Trophoblast cell (in vitro differentiated cells and primary cell): ENCODE measurements at regions not wholly inside any gene's neighbourhood (a gene's known extent, or its start where the extent isn't known, plus 50 kb on each side); places are given as distances from the start of the nearest gene placed in this dataset.

Source experiments
- DNase-seq, 2 donors: peaks; one replicate each; pipeline ENCODE4 v3.0.0-alpha.2; 2016
- H2AFZ ChIP-seq: 2 replicates; pipeline ENCODE4 v1.6.1; 2013; ENCODE audit warnings: low read length, moderate library complexity, mild to moderate bottlenecking; ENCODE audit not compliant: insufficient read depth, poor library complexity
- H2AK5ac ChIP-seq: 2 replicates; pipeline ENCODE4 v1.6.1; 2013; ENCODE audit warnings: mild to moderate bottlenecking, low read length
- H2BK120ac ChIP-seq: 2 replicates; pipeline ENCODE4 v1.6.1; 2013; ENCODE audit warnings: low read length, mild to moderate bottlenecking, moderate library complexity; ENCODE audit not compliant: insufficient read depth, poor library complexity
- H2BK12ac ChIP-seq: 2 replicates; pipeline ENCODE4 v1.6.1; 2013; ENCODE audit warnings: mild to moderate bottlenecking, low read length, moderate library complexity
- H2BK5ac ChIP-seq: 2 replicates; pipeline ENCODE4 v1.6.1; 2013; ENCODE audit warnings: low read length, low read depth, moderate library complexity, mild to moderate bottlenecking; ENCODE audit not compliant: poor library complexity
- H3K14ac ChIP-seq: 2 replicates; pipeline ENCODE4 v1.6.1; 2013; ENCODE audit warnings: mild to moderate bottlenecking, low read length
- H3K18ac ChIP-seq: 2 replicates; pipeline ENCODE4 v1.6.1; 2013; ENCODE audit warnings: mild to moderate bottlenecking, low read length
- H3K23ac ChIP-seq: 2 replicates; pipeline ENCODE4 v1.6.1; 2013; ENCODE audit warnings: low read length
- H3K27ac ChIP-seq: 2 replicates; pipeline ENCODE4 v1.5.1; 2013; ENCODE audit warnings: low read depth, mild to moderate bottlenecking, inconsistent platforms, low read length, moderate library complexity
- H3K27me3 ChIP-seq: 2 replicates; pipeline ENCODE4 v1.6.1; 2013; ENCODE audit warnings: inconsistent platforms, mild to moderate bottlenecking, low read length, moderate library complexity; ENCODE audit not compliant: insufficient read depth
- H3K36me3 ChIP-seq, 2 experiments: 1 replicate in 1 of 2; 2 replicates in 1 of 2; pipeline ENCODE4 v1.6.1; 2013; ENCODE audit warnings: low read length in 2 of 2, mild to moderate bottlenecking in 2 of 2, moderate library complexity in 1 of 2; ENCODE audit not compliant: insufficient read depth in 2 of 2, control insufficient read depth in 1 of 2
- H3K4ac ChIP-seq: 2 replicates; pipeline ENCODE4 v1.6.1; 2013; ENCODE audit warnings: low read depth, mild to moderate bottlenecking, low read length, moderate library complexity
- H3K4me1 ChIP-seq, 2 experiments: 1 replicate in 1 of 2; 2 replicates in 1 of 2; pipeline ENCODE4 v1.6.1; 2013; ENCODE audit warnings: low read length in 2 of 2, mild to moderate bottlenecking in 2 of 2, moderate library complexity in 1 of 2; ENCODE audit not compliant: insufficient read depth in 2 of 2, control insufficient read depth in 1 of 2
- H3K4me2 ChIP-seq: 2 replicates; pipeline ENCODE4 v1.6.1; 2013; ENCODE audit warnings: inconsistent platforms, mild to moderate bottlenecking, low read length, moderate library complexity
- H3K4me3 ChIP-seq: 2 replicates; pipeline ENCODE4 v1.5.1; 2013; ENCODE audit warnings: mild to moderate bottlenecking, low read depth, low read length, inconsistent platforms
- H3K79me1 ChIP-seq: one replicate; pipeline ENCODE4 v1.6.1; 2013; ENCODE audit warnings: low read length
- H3K79me2 ChIP-seq: 2 replicates; pipeline ENCODE4 v1.6.1; 2013; ENCODE audit warnings: low read length, mild to moderate bottlenecking; ENCODE audit not compliant: control insufficient read depth, insufficient read depth, poor library complexity
- H3K9ac ChIP-seq: 2 replicates; pipeline ENCODE4 v1.6.1; 2013; ENCODE audit warnings: mild to moderate bottlenecking, low read length
- H3K9me3 ChIP-seq: 2 replicates; pipeline ENCODE4 v1.6.1; 2013; ENCODE audit warnings: low read depth, mild to moderate bottlenecking, control low read depth, inconsistent platforms, low read length; ENCODE audit not compliant: insufficient read depth
- H4K12ac ChIP-seq: 2 replicates; pipeline ENCODE4 v1.6.1; 2013; ENCODE audit warnings: low read depth, mild to moderate bottlenecking, low read length, moderate library complexity
- H4K8ac ChIP-seq: 2 replicates; pipeline ENCODE4 v1.6.1; 2013; ENCODE audit warnings: low read depth, mild to moderate bottlenecking, low read length, moderate library complexity
- H4K91ac ChIP-seq: one replicate; pipeline ENCODE4 v1.6.1; 2013; ENCODE audit warnings: low read depth, mild to moderate bottlenecking, low read length, moderate library complexity
- WGBS: extraction: QIAGEN DNeasy Blood & Tissue Kit; methylation state at CpG from one replicate; pipeline ENCODE4 v1.1.7; 2013; ENCODE audit warnings: missing lambda C conversion rate; ENCODE audit not compliant: insufficient read length, insufficient coverage; ENCODE audit errors: extremely low coverage; 5-methylcytosine and 5-hydroxymethylcytosine counted together

DNA sequence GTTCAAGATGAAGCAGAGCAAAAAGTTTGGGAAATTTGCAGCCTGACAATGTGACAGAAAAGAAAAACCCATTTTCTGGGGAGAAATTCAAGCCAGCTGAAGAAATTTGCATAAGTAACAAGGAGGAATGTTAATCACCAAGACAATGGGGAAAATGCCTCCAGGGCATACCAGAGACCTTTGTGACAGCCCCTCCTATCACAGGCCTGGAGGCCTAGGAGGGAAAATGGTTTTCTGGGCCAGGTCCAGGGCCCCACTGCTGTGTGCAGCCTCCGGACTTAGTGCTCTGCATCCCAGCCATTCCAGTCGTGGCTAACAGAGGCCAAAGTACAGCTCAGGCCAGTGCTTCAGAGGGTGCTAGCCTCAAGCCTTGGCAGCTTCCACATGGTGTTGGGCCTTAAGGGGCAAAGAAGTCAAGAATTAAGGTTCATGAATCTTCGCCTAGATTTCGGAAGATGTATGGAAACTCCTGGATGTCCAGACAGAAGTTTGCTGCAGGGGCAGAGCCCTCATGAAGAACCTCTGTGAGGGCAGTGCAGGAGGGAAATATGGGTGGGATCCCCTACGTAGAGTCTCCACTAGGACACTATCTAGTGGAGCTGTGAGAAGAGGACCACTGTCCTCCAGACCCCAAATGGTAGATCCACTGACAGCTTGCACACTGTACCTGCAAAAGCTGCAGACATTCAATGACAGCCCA, 314.1 kb upstream of the TRIB2 start:
- WGBS, result no CpG with 5 or more reads among the region's 5 CpGs

DNA sequence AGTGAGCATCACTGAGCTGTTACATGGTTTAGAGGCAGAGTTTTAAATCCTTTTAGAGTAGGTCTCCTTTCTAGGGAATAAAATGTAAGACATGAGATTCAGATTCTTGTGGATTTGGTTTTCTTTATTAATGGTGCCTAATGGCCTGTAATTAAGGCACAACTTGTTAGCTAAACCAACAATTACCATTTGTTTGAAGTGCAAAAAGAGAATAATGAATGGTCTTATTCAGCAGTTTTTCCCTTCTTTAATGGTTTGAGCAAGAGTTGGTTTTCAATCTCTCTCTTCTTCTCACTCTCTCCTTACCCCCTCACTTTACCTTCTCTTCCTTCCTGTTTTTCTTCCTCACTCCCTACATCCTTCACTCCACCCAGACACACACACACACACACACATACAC, 312.2 kb upstream of the TRIB2 start:
- Histone ChIP-seq H3K4me3 (no peak overlapping the region), H3K4me2 (no peak overlapping the region), H2AFZ (no peak overlapping the region), H4K12ac (no peak overlapping the region), H3K4me1 (peaks cover 0 to 3% of the 10 kb centered on the region in 2 experiments), H3K9ac (no peak overlapping the region), H3K79me1 (no peaks in the 10 kb centered on the region), H3K27ac (no peak overlapping the region), H2AK5ac (no peak overlapping the region), H3K9me3 (peaks cover 5% of the 10 kb centered on the region), H3K18ac (no peak overlapping the region), H3K79me2 (no peaks in the 10 kb centered on the region), H2BK12ac (no peak overlapping the region), H3K14ac (no peak overlapping the region), H2BK120ac (no peak overlapping the region), H3K23ac (no peak overlapping the region), H2BK5ac (no peak overlapping the region), H3K4ac (no peak overlapping the region), H4K8ac (no peak overlapping the region), H3K36me3 (no peaks in the 10 kb centered on the region), H3K27me3 (no peaks in the 10 kb centered on the region), H4K91ac (no peak overlapping the region)
- DNase-seq, result no peak

More for the DNA sequence above, 314.1 kb upstream of the TRIB2 start:
- H3K18ac ChIP-seq, result no peak overlapping the region
- H4K12ac ChIP-seq, result no peak overlapping the region
- H3K36me3 ChIP-seq, result no peaks in the 10 kb centered on the region
- H2BK5ac ChIP-seq, result no peak overlapping the region
- no peak overlapping the region for H3K4ac ChIP-seq
- H3K79me2 ChIP-seq, result no peaks in the 10 kb centered on the region
- H2BK120ac ChIP-seq, result no peak overlapping the region
- no peak overlapping the region for H3K4me3 ChIP-seq
- H3K4me1 ChIP-seq, result peaks cover 0 to 6% of the 10 kb centered on the region in 2 experiments
- H3K9ac ChIP-seq, result no peak overlapping the region
- H2AFZ ChIP-seq, result no peak overlapping the region
- no peak overlapping the region for H3K14ac ChIP-seq
- DNase-seq, result no peak
- H3K79me1 ChIP-seq, result no peaks in the 10 kb centered on the region
- H3K27me3 ChIP-seq, result no peaks in the 10 kb centered on the region
- no peak overlapping the region for H3K23ac ChIP-seq
- no peak overlapping the region for H2AK5ac ChIP-seq
- H4K8ac ChIP-seq, result no peak overlapping the region
- no peak overlapping the region for H4K91ac ChIP-seq
- no peak overlapping the region for H3K4me2 ChIP-seq
- H3K27ac ChIP-seq, result no peak overlapping the region
- peaks cover 5% of the 10 kb centered on the region for H3K9me3 ChIP-seq
- no peak overlapping the region for H2BK12ac ChIP-seq

DNA sequence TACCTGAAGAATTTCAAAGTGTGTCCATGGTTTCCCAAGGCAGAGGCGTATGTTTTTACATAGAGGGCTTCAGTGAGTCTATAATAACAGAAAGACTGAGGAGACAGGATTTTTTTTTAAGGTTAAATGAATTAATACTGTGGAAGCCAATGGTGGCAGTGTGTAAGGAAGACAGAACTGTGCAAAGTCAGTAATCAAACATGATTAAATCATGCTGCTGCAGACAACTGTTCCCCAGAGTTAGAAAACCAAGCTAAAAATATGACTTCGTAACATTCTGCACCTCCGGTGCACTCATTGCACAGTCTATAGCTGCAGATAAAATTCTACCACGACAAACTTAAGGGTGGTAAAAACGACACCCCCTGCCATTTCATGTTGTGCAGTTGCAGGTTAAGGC, 309.6 kb upstream of the TRIB2 start:
- H3K9ac ChIP-seq, result no peak overlapping the region
- H3K23ac ChIP-seq, result no peak overlapping the region
- no peaks in the 10 kb centered on the region for H3K4me1 ChIP-seq
- no peak overlapping the region for H2AFZ ChIP-seq
- H3K14ac ChIP-seq, result no peak overlapping the region
- no peaks in the 10 kb centered on the region for H3K36me3 ChIP-seq
- H3K4ac ChIP-seq, result no peak overlapping the region
- H4K8ac ChIP-seq, result no peak overlapping the region
- no CpG with 5 or more reads among the region's 5 CpGs for WGBS
- H2BK120ac ChIP-seq, result no peak overlapping the region
- H2BK5ac ChIP-seq, result no peak overlapping the region
- H3K4me3 ChIP-seq, result no peak overlapping the region
- no peak overlapping the region for H4K91ac ChIP-seq
- H4K12ac ChIP-seq, result no peak overlapping the region
- no peak overlapping the region for H3K27ac ChIP-seq
- H3K18ac ChIP-seq, result no peak overlapping the region
- H3K27me3 ChIP-seq, result no peaks in the 10 kb centered on the region
- no peak overlapping the region for H2AK5ac ChIP-seq
- no peaks in the 10 kb centered on the region for H3K79me1 ChIP-seq
- H3K79me2 ChIP-seq, result no peaks in the 10 kb centered on the region
- no peak for DNase-seq
- H3K9me3 ChIP-seq, result peaks cover 5% of the 10 kb centered on the region
- H2BK12ac ChIP-seq, result no peak overlapping the region
- no peak overlapping the region for H3K4me2 ChIP-seq

DNA sequence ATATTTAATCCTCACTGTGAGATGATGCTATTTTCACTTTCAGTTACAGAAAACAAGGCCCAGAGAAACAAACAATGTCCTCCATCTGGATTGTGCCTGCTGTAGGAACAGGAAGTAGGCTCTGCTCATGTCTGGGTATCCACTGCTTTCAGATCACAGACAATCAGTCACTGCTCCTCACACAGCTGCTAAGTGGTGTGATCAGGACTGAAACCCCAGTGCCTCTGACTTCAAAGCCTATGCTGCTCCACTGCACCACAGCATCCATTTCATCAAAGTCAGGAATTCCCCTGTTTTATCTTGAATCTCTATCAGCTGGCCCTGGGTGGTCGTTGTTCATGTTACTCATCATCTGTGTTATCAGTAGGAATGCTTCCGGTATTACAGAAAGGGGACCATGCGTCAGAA, 303.8 kb upstream of the TRIB2 start:
- H3K27me3 ChIP-seq, result no peaks in the 10 kb centered on the region
- H3K27ac ChIP-seq, result no peak overlapping the region
- H4K8ac ChIP-seq, result no peak overlapping the region
- H2AK5ac ChIP-seq, result no peak overlapping the region
- no peak overlapping the region for H3K9ac ChIP-seq
- H3K23ac ChIP-seq, result no peak overlapping the region
- no peak overlapping the region for H2AFZ ChIP-seq
- H4K91ac ChIP-seq, result no peak overlapping the region
- H3K14ac ChIP-seq, result no peak overlapping the region
- no peak overlapping the region for H2BK120ac ChIP-seq
- no peaks in the 10 kb centered on the region for H3K79me2 ChIP-seq
- no peaks in the 10 kb centered on the region for H3K9me3 ChIP-seq
- no peak overlapping the region for H3K4me2 ChIP-seq
- H3K4me3 ChIP-seq, result no peak overlapping the region
- H2BK12ac ChIP-seq, result no peak overlapping the region
- no peak overlapping the region for H4K12ac ChIP-seq
- no peak overlapping the region for H3K4ac ChIP-seq
- H3K36me3 ChIP-seq, result no peaks in the 10 kb centered on the region
- no peaks in the 10 kb centered on the region for H3K79me1 ChIP-seq
- peaks cover 2% of the 10 kb centered on the region in 2 experiments for H3K4me1 ChIP-seq
- no peak overlapping the region for H3K18ac ChIP-seq
- WGBS, result no CpG with 5 or more reads among the region's 3 CpGs
- H2BK5ac ChIP-seq, result no peak overlapping the region
- DNase-seq, result no peak
